Fibroblast of villous mesenchyme (primary cell): ENCODE measurements at regions not wholly inside any gene's neighbourhood (a gene's known extent, or its start where the extent isn't known, plus 50 kb on each side); places are given as distances from the start of the nearest gene placed in this dataset.

Experiments
- DNase-seq: peaks from one replicate; pipeline ENCODE4 v3.0.0-alpha.2; 2010; ENCODE audit warnings: low read depth
- H3K4me3 ChIP-seq: 2 replicates; pipeline ENCODE4 v1.5.1; 2011; ENCODE audit warnings: low read depth, mild to moderate bottlenecking, low read length
- CTCF ChIP-seq: IDR thresholded peaks from 2 replicates; pipeline ENCODE4 v1.5.1; 2012; ENCODE audit warnings: low read depth, mild to moderate bottlenecking, low read length; ENCODE audit not compliant: insufficient read depth

DNA sequence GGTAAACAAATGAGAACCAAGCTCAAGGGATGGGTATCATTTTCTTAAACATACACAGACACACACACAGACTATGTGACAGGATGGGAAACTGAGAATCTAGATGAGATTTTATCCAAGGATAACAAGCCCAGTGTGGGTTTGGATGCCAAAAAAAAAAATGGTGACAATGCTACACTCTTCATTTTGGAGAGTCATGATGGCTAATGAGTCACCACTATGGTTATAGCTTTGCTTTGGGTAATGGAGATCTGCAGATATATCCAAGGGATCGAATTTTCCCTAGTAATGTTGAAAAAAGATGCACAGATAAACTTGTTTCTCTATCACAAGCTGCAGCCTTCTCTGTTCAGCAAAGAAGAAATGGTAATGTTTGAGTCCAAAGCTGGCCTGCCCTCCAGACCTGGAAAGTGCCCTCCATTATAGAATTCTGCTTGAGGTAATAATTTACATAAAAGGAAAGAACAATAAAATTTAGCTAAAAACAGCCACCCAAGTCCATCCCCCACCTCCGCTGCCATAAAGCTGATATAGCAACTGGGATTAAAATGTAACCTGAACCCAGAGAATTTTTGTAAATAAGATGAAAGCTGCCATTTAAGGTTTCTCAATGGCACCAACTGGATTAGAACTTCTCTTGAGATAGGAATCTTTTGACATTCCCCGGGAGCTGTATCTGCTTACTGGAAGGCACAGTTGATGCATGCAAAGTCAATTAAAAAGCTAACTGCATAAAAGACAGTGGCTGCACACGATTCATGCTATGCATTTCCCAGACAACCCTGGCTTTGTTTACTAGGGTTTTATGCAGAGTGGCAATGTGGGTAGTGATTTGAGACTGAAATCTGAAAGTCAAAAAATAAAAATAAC is 395.2 kb upstream of the LYPLAL1 start:
- no peak for DNase-seq
- H3K4me3 ChIP-seq: no peak overlapping the region
- TF ChIP-seq CTCF: no peak

DNA sequence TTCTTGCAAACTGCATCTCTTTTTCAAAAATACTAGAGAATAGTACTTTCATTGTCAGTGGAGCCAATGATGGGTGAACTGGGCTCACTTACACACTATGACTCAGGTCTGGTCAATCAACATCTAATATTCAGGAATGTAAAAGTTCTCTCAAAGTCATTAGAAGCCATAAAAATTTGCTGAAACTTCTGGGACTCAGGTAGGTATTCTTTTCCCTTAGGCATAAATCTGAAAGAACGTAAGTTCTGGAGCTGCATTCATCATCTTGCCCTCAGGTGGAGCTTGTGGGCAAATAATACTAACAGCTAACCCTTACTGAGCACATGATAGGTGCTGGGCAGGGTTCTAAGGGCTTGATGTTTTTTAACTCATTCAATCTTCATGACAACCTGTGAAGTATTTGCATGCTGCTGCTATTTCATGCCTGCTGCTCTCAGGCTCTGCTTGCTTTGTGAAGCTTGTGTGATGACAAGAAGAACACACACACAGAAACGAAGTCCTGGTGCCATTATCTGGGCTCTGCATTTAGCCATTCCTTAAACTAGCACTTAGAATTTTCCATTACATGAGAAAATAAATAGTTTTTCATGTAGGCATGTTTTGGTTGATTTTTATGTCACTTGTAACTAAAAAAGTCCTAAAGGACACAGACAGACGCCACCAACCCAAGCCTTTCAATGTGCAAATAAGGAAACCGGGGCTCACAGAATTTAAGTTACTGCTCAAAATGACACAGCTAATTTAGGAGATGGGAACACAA is 394.2 kb upstream of the LYPLAL1 start:
- DNase-seq: no peak
- H3K4me3 ChIP-seq: no peak overlapping the region
- no peak for TF ChIP-seq CTCF

GRCh38 chr1:218783131-218783530 is 390.5 kb upstream of the LYPLAL1 start:
- DNase-seq: no peak
- H3K4me3 ChIP-seq: no peak overlapping the region
- TF ChIP-seq CTCF: no peak

DNA sequence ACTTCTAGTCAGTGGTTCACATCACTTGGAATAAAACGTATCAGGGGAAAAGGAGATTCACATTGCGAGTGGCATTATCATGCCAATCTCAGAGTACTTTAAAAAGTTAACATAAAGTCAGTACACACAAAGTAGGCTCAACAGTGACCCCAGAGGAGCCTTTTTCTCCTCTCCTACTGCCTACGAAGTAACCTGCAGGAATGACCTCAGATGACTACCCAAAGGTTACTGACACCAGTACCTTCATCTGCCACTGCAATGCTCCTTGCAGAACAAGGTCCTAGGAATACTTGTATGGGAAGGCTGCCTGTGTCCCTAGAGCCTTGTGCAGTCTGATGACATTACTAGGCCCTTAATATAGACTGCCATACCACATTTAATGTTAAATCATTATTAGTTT is 389.8 kb upstream of the LYPLAL1 start:
- no peak for DNase-seq
- no peak overlapping the region for H3K4me3 ChIP-seq
- no peak for TF ChIP-seq CTCF

GRCh38 chr1:218785928-218786327 is 387.8 kb upstream of the LYPLAL1 start:
- TF ChIP-seq CTCF: no peak
- peak; percentile 17 for DNase-seq

GRCh38 chr1:218787826-218788225 is 385.9 kb upstream of the LYPLAL1 start:
- no peak for DNase-seq
- H3K4me3 ChIP-seq: no peak overlapping the region
- TF ChIP-seq CTCF: no peak

More at GRCh38 chr1:218785928-218786327, 387.8 kb upstream of the LYPLAL1 start:
- no peak overlapping the region for H3K4me3 ChIP-seq
